Myocyte (in vitro differentiated cells): ENCODE measurements at regions not wholly inside any gene's neighbourhood (a gene's known extent, or its start where the extent isn't known, plus 50 kb on each side); places are given as distances from the start of the nearest gene placed in this dataset.
"Not testable (repeated sequence)": the region's sequence is repeated elsewhere in the genome, so short reads cannot be mapped to it uniquely, and the experiment has no call there.

Experiments
- DNase-seq: peaks from one replicate; pipeline ENCODE4 v3.0.0-alpha.2; 2012; ENCODE audit warnings: low read depth

- DNase-seq: no peak
These were observed 106.7 kb upstream of the PELI1 start for GRCh38 chr2:64250751-64251423.

DNA sequence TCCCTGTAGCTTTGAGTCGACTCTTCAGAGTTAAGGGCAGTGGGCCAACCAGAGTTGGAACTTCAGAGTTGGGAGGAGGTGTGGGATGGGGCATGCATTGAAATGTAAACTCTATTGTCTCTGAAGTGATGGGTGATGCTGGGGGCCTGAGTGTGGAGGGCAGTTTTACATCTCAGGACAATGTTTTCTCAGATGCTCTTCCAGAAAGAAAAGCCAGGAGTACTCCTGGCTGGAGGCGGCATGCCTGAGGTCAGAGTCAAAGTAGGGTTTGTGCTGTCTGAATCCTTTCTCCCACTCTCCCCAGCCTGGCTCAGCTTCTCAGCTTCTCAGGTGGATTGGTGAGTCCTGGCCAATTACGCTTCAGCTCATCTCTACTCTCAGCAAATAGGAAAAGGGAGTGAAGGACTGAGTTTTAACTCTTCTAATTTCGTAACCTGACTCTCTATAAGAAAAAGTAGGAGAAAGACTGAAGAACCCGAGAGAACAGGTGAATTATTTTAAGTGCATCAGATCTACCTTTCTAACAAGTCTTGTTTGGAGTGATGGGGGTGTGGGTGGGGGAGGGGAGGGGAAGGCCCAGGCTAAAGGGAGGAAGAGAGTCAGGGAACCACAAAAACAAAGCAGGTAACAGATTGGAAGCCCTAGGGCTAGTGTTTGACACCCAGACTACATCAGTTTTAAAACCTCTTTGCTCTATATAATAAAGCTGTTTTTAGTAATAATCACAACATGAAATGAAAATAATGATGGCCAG is 107.5 kb upstream of the PELI1 start:
- DNase-seq: no peak

GRCh38 chr2:64252251-64252978 is 108.2 kb upstream of the PELI1 start:
- DNase-seq: not testable (repeated sequence)

GRCh38 chr2:64253421-64253820 is 109.2 kb upstream of the PELI1 start:
- not testable (repeated sequence) for DNase-seq

- DNase-seq: no peak
These were observed 114.3 kb upstream of the PELI1 start for GRCh38 chr2:64258566-64258965.

- DNase-seq: no peak
These were observed 115.1 kb upstream of the PELI1 start for GRCh38 chr2:64259312-64259711.

GRCh38 chr2:64260093-64260803 is 116.0 kb upstream of the PELI1 start:
- no peak for DNase-seq

GRCh38 chr2:64260817-64261216 is 116.6 kb upstream of the PELI1 start:
- no peak for DNase-seq

- DNase-seq: no peak
These were observed 117.9 kb upstream of the PELI1 start for GRCh38 chr2:64262071-64262470.

- no peak for DNase-seq
These were observed 118.6 kb upstream of the PELI1 start for GRCh38 chr2:64262816-64263215.

DNA sequence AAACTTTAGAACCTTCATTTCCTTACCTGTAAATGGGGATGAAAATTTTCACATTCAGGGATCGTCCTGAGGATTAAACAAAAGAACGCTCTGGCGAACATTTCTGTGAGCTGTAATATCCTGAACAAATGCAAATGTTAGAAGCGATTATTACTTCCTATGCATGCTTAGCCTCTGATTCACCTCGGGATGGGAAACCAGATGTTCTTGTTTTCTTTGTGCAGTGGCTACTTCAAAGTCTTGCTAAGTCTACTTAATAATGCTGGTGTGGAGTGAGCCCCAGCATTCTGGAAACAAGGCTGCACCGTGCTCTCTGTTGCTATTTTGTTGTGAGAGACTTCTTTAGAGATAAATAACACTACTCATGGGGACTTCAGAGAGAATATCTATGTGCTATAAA is 119.1 kb upstream of the PELI1 start:
- DNase-seq: peak; percentile 56

DNA sequence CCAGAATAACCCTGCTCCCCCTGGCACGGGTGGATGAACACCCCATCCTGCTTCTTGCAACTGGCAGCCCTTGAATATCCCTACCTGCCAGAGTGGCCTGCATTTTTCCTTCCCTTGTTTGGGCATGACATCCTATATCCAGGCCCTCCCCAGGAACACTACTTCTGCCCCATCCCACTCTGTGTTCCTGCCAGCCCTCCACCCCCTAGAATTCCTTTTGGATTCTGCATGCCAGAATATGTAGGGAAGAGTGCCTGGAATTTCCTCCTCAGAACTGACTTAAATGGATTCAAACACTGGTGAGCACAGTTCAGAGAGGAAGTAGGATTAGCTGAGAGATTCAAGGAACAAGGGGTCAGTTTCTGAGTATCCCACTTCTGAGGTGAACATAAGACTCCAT is 123.5 kb upstream of the PELI1 start:
- no peak for DNase-seq

DNA sequence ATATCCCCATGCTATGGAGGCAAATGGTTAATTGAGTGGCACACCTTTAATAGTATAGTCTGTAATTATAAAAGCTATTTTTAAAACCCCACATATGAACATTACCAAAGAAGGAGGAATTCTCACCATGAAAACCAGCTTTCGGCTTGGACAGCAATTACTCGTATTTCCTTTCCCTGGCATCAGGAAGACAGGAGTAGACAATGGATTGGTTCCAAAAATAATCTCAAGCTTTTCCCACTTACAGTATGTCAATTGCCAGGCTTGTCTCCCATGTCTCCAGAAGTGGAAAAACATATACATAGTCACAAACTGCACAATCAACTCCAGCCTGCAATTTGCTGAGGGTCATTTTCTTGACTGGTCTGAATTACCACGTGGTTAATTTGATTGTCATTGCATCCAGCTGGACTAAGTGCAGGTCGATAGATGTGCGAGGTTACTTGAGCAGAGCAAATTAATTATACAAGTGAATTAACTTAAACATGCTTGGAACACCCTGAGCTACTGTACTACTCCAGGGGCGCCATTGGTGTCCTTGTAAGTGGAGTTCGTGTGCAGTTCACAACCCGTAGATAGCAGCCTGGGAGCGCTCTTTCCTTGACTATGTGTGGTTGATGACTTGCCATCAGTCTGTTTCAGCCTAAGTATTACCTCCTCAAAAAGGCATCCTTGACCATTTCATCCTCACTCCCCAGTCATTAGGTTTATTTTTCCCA is 124.3 kb upstream of the PELI1 start:
- no peak for DNase-seq

GRCh38 chr2:64273524-64274398 is 129.5 kb upstream of the PELI1 start:
- peak; percentile 80 for DNase-seq

DNA sequence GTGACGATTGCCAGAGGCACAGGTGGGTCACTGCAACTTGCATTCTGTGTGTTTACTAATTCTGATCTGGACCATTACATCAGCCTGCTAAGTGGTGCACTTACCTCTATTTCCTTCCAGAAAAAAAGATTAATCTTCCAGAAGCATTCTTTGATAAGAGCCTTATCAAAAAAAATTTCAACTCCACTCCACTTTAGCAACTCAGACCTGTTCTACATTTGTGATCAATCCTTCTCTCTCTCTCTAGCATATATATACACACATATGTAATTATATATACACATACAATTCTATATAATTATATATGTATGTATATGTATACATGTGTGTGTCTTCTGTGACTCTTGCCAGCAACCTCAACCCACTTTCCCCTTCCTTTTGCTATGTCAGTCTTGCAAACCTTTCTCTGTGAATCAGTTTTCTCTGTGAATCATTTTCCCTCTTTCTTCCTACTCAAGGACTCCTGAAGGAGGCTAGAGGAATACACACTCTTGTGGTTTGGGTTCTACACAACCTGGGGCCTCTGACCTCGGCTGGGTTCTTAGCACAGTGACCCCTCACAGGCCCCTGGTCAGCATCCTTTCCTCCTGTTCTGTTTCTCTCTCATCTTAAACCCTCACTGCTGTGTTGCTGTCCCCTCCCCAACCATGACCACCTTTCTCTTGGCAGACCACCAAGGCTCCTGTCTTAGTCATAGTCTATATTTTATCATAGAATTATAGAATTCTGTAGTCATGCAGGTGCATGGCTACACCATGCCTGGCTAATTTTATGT is 130.4 kb upstream of the PELI1 start:
- no peak for DNase-seq

GRCh38 chr2:64275174-64275466 is 130.9 kb upstream of the PELI1 start:
- DNase-seq: no peak

- no peak for DNase-seq
These were observed 132.3 kb upstream of the PELI1 start for GRCh38 chr2:64276417-64277095.

- no peak for DNase-seq
These were observed 133.1 kb upstream of the PELI1 start for GRCh38 chr2:64277101-64277849.
